ENCODE measurements at regions not wholly inside any gene's neighbourhood (a gene's known extent, or its start where the extent isn't known, plus 50 kb on each side); places are given as distances from the start of the nearest gene placed in this dataset.

DNA sequence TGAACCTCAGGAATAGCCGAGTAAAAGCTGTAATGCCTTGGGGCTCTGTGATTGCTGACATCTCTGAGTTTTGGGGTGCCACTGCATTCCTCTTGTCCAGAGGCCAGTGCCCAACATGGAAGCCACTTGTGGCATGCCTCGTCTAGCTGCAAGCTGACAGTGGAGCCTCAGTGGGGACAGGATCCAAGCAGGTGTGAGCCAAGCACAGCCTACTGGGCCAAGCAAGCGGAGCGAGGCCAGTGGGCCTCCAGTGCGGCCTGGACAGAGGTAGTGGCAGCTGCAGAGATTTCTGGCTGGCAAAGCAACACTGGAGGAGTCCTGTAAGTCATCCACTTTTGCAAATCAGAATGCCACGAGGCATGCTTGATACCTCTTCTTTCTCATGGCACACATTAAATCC lies 1038.2 kb upstream of the CNTN5 start (continued):
- TF ChIP-seq, protein P1, sequence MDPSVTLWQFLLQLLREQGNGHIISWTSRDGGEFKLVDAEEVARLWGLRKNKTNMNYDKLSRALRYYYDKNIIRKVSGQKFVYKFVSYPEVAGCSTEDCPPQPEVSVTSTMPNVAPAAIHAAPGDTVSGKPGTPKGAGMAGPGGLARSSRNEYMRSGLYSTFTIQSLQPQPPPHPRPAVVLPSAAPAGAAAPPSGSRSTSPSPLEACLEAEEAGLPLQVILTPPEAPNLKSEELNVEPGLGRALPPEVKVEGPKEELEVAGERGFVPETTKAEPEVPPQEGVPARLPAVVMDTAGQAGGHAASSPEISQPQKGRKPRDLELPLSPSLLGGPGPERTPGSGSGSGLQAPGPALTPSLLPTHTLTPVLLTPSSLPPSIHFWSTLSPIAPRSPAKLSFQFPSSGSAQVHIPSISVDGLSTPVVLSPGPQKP (IDR thresholded peaks at IDR 0.05; ENCODE audit: low read depth, low read length), result no peak
- no peak for TF ChIP-seq CREM (IDR thresholded peaks at IDR 0.05; ENCODE audit: low read depth)
- no peak for TF ChIP-seq FOS (IDR thresholded peaks at IDR 0.05; ENCODE audit: borderline replicate concordance, extremely low read depth, insufficient read length)

GRCh38 chr11:97989121-97989520 lies 1031.6 kb upstream of the CNTN5 start:
- POLR2A ChIA-PET, result no interaction called here
- Histone ChIP-seq H2AFZ (ENCODE audit: control insufficient read depth, low read depth, low read length) (no peak overlapping the region), H3K27ac (ENCODE audit: control insufficient read depth, insufficient read depth) (no peak overlapping the region), H3K36me3 (ENCODE audit: control insufficient read depth in 2 of 2, insufficient read depth in 2 of 2, low read length in 1 of 2) (no peaks in the 10 kb centered on the region), H3K27me3 (replicated peaks in 1 of 2; ENCODE audit: control insufficient read depth in 2 of 2, insufficient read depth in 2 of 2, low read length in 1 of 2) (no peaks in the 10 kb centered on the region), H3K79me2 (ENCODE audit: control insufficient read depth, insufficient read depth, low read length) (no peaks in the 10 kb centered on the region), H3K4me3 (no peak overlapping the region), H4K20me1 (ENCODE audit: control insufficient read depth, insufficient read depth) (no peaks in the 10 kb centered on the region), H3K9ac (ENCODE audit: control insufficient read depth, insufficient read depth, low read length) (no peak overlapping the region), H3K9me3 (replicated peaks; ENCODE audit: control insufficient read depth, insufficient read depth, low read length) (no peaks in the 10 kb centered on the region), H3K4me2 (ENCODE audit: control insufficient read depth, insufficient read depth) (no peak overlapping the region), H3K4me1 (ENCODE audit: control insufficient read depth, insufficient read depth, low read length) (no peaks in the 10 kb centered on the region)
- CTCF ChIA-PET, result no interaction called here
- ATAC-seq (no peak), FAIRE-seq (no peak), DNase-seq (ENCODE audit: low read depth, low spot score) (no peak)
- WGBS (ENCODE audit: insufficient coverage, insufficient replicate concordance, low lambda C conversion rate, missing lambda C conversion rate), result 16% methylated on average over 2 of the region's 2 CpGs
- SMC1A ChIA-PET (ENCODE audit: uncharacterized antibody, unreplicated experiment), result no interaction called here
- intact Hi-C loops (cut with micrococcal nuclease; ENCODE audit: unreplicated experiment) (no loop called here), in situ Hi-C loops (cut with MboI) (no loop called here)
- RAD21 ChIA-PET (ENCODE audit: unreplicated experiment), result no interaction called here
- no TSS peak for BruUV-seq (replicated peaks)
- TF ChIP-seq RAD21 (IDR thresholded peaks at IDR 0.05; ENCODE audit: insufficient read depth, low read depth, low read length) (no peak), ZBED1 (IDR thresholded peaks at IDR 0.05; ENCODE audit: borderline replicate concordance) (no peak), SPI1 (IDR thresholded peaks at IDR 0.05; ENCODE audit: borderline replicate concordance, insufficient read depth, low read depth, low read length) (no peak), SREBF1 (IDR thresholded peaks at IDR 0.05; ENCODE audit: low read length) (no peak), STAT3 (IDR thresholded peaks at IDR 0.05; ENCODE audit: low read depth, low read length) (no peak), NR2C1 (IDR thresholded peaks at IDR 0.05) (no peak), ZBTB33 (IDR thresholded peaks at IDR 0.05) (no peak), BMI1 (IDR thresholded peaks at IDR 0.05; ENCODE audit: borderline replicate concordance) (no peak), MYC (IDR thresholded peaks at IDR 0.05; ENCODE audit: insufficient read depth, insufficient read length, insufficient replicate concordance, low read length, severe bottlenecking) (no peak), POU2F2 (IDR thresholded peaks at IDR 0.05; ENCODE audit: borderline replicate concordance, low read depth, low read length) (no peak), TAF1 (IDR thresholded peaks at IDR 0.05; ENCODE audit: borderline replicate concordance, low read depth, low read length) (no peak), BCL11A (IDR thresholded peaks at IDR 0.05; ENCODE audit: low read depth, low read length) (no peak), MTA3 (IDR thresholded peaks at IDR 0.05; ENCODE audit: borderline replicate concordance, low read length) (no peak)
- TF ChIP-seq, protein P2, sequence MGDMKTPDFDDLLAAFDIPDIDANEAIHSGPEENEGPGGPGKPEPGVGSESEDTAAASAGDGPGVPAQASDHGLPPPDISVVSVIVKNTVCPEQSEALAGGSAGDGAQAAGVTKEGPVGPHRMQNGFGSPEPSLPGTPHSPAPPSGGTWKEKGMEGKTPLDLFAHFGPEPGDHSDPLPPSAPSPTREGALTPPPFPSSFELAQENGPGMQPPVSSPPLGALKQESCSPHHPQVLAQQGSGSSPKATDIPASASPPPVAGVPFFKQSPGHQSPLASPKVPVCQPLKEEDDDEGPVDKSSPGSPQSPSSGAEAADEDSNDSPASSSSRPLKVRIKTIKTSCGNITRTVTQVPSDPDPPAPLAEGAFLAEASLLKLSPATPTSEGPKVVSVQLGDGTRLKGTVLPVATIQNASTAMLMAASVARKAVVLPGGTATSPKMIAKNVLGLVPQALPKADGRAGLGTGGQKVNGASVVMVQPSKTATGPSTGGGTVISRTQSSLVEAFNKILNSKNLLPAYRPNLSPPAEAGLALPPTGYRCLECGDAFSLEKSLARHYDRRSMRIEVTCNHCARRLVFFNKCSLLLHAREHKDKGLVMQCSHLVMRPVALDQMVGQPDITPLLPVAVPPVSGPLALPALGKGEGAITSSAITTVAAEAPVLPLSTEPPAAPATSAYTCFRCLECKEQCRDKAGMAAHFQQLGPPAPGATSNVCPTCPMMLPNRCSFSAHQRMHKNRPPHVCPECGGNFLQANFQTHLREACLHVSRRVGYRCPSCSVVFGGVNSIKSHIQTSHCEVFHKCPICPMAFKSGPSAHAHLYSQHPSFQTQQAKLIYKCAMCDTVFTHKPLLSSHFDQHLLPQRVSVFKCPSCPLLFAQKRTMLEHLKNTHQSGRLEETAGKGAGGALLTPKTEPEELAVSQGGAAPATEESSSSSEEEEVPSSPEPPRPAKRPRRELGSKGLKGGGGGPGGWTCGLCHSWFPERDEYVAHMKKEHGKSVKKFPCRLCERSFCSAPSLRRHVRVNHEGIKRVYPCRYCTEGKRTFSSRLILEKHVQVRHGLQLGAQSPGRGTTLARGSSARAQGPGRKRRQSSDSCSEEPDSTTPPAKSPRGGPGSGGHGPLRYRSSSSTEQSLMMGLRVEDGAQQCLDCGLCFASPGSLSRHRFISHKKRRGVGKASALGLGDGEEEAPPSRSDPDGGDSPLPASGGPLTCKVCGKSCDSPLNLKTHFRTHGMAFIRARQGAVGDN (IDR thresholded peaks at IDR 0.05), result no peak

All from GM12878 (cell line).